LNCaP clone FGC (cell line): ENCODE measurements at regions not wholly inside any gene's neighbourhood (a gene's known extent, or its start where the extent isn't known, plus 50 kb on each side); places are given as distances from the start of the nearest gene placed in this dataset.

Source experiments
- DNase-seq: peaks from one replicate; pipeline ENCODE4 v3.0.0-alpha.2; 2011; ENCODE audit warnings: low read depth
- H3K4me3 ChIP-seq: 2 replicates; pipeline ENCODE4 v1.5.1; 2011; ENCODE audit warnings: mild to moderate bottlenecking, low read depth, low read length, control low read depth
- TF ChIP-seq, protein P1 (sequence below): IDR thresholded peaks from 2 replicates; pipeline ENCODE4 v1.5.1; 2012; ENCODE audit warnings: mild to moderate bottlenecking; ENCODE audit not compliant: control insufficient read depth, insufficient read depth; ENCODE audit errors: extremely low read depth

DNA sequence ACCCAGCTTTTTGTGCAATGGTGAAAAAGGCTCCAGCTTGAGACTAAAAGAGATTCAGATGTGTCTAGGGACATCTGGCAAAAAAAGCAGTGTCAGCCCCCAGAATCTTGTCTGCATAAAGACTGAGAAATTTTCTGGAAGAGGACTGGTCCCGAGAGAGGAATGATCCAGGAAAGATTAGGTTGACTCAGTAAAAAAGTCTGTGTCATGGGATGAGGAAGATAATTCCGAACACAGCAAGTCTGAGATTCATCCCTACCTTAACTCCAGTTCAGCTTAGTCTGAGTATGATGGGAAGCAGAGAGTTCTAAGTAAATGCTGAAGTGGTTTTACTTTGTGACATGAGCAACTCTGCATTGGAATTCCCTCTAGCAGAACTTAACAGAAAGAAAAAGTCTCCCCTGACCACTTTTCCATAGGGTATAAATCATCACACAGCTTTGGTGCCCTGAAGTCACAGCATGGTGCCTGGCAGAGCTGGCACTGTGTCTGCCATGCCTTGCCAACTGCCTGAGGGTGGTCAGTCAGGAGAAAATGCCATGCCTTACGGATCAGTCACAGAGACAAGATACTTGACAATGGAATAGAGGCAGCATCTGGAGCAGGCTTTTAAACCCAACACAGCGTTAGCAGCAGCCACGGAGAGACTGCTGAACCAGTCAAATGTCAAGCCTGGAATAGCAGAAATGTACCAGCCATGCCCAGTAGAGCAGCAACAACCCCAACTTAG lies 153.4 kb downstream of the ZC3H11B start:
- H3K4me3 ChIP-seq: no peak overlapping the region
- no peak for DNase-seq
- TF ChIP-seq, protein P1, sequence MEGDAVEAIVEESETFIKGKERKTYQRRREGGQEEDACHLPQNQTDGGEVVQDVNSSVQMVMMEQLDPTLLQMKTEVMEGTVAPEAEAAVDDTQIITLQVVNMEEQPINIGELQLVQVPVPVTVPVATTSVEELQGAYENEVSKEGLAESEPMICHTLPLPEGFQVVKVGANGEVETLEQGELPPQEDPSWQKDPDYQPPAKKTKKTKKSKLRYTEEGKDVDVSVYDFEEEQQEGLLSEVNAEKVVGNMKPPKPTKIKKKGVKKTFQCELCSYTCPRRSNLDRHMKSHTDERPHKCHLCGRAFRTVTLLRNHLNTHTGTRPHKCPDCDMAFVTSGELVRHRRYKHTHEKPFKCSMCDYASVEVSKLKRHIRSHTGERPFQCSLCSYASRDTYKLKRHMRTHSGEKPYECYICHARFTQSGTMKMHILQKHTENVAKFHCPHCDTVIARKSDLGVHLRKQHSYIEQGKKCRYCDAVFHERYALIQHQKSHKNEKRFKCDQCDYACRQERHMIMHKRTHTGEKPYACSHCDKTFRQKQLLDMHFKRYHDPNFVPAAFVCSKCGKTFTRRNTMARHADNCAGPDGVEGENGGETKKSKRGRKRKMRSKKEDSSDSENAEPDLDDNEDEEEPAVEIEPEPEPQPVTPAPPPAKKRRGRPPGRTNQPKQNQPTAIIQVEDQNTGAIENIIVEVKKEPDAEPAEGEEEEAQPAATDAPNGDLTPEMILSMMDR: no peak

DNA sequence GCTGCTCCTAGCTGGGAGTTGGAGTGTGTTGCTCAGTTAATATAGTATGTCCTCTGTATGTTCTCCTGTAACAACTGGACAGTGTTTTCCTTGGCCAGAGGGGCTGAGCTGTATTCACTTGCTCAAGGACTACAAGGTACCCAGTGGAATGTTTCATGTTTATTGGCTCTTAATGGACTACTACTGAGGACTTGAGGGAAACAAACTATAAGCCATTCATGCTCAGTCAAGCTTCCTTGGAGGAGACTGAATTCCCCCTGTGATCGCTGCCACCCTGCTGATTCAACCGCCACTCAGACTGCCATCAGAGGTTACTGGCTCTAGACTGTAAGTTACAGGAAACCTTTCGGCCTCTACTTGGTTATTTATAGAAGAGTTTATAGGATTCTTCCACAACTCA lies 166.6 kb downstream of the ZC3H11B start:
- DNase-seq: no peak
- TF ChIP-seq, protein P1: no peak
- no peak overlapping the region for H3K4me3 ChIP-seq

DNA sequence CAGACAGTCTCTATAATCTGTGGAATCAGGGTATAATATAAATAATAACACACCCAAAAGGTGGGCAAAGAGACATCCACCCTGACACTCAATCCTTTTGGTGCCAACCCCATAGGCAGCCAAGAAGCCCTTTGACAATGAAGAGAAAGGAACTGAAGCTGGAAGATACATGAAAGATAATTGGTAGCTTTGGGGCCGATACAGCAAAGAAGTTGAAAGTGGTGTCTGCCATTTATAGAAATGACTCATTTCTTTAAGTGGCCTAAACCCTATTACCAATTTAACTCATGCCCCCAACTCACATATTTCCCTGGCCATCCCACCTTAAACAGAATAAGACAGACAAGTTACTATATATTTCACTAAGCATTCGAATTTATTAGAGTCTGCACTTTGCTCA lies 167.0 kb downstream of the ZC3H11B start:
- TF ChIP-seq, protein P1: no peak
- no peak for DNase-seq
- no peak overlapping the region for H3K4me3 ChIP-seq

GRCh38 chr1:219444474-219444873 lies 168.4 kb downstream of the ZC3H11B start:
- H3K4me3 ChIP-seq: no peak overlapping the region
- TF ChIP-seq, protein P1: no peak
- DNase-seq: no peak

GRCh38 chr1:219443763-219444162 lies 169.1 kb downstream of the ZC3H11B start:
- H3K4me3 ChIP-seq: no peak overlapping the region
- no peak for DNase-seq
- TF ChIP-seq, protein P1: no peak

DNA sequence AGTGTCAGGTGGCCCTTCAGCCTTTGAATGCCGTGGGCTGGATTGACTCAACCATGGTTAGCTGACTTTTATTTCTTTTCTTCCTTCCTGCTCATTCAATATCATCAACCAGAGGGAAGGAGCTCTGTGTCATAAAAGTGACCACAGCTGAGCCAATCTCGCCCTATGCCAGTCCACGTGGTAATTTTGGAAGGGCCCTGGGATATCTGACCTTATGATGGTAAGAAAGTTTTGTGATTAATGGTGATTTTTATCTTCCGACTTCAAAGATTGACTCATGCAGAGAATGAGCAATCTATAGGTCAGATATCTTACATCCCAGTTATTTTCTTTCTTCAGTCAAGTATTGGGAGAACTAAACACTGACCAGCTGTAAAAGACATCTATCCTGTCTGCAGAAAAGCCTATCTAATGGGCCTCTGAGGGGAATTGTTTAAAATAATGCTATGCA lies 170.3 kb downstream of the ZC3H11B start:
- H3K4me3 ChIP-seq: no peak overlapping the region
- TF ChIP-seq, protein P1: no peak
- no peak for DNase-seq

- TF ChIP-seq, protein P1: no peak
- DNase-seq: no peak
- H3K4me3 ChIP-seq: no peak overlapping the region
Measured at GRCh38 chr1:219441884-219442283, 171.0 kb downstream of the ZC3H11B start.
